Fibroblast of lung (primary cell): ENCODE measurements at regions not wholly inside any gene's neighbourhood (a gene's known extent, or its start where the extent isn't known, plus 50 kb on each side); places are given as distances from the start of the nearest gene placed in this dataset.

Experiments
- DNase-seq, 2 donors: peaks; one replicate each; pipeline versions ENCODE4 v3.0.0 to v3.0.0-alpha.2; 2010; ENCODE audit warnings: low read depth in 2 of 2
- H2AFZ ChIP-seq: 2 replicates; pipeline ENCODE4 v1.5.1; 2012; ENCODE audit warnings: low read length, control low read depth, inconsistent platforms
- H3K27ac ChIP-seq: 2 replicates; pipeline ENCODE4 v1.5.1; 2011; ENCODE audit warnings: low read length, control low read depth; ENCODE audit not compliant: insufficient read depth
- H3K27me3 ChIP-seq: 2 replicates; pipeline ENCODE4 v1.5.1; 2011; ENCODE audit warnings: mild to moderate bottlenecking, low read length; ENCODE audit not compliant: control insufficient read depth, insufficient read depth
- H3K36me3 ChIP-seq: 2 replicates; pipeline ENCODE4 v1.5.1; 2011; ENCODE audit warnings: low read length; ENCODE audit not compliant: control insufficient read depth, insufficient read depth
- H3K4me1 ChIP-seq: 2 replicates; pipeline ENCODE4 v1.5.1; 2011; ENCODE audit warnings: low read length; ENCODE audit not compliant: control insufficient read depth, insufficient read depth; ENCODE audit errors: extremely low read depth
- H3K4me2 ChIP-seq: 2 replicates; pipeline ENCODE4 v1.5.1; 2011; ENCODE audit warnings: low read length, control low read depth; ENCODE audit not compliant: insufficient read depth; ENCODE audit errors: extremely low read depth
- H3K4me3 ChIP-seq, 4 experiments: fragments of 200-600 bp in 1 of 4; sonication (generic) in 1 of 4; replicated peaks in 1 of 4; 2 replicates each; pipeline ENCODE4 v1.5.1; 2011 to 2016; ENCODE audit warnings: low read length in 4 of 4, low read depth in 3 of 4, mild to moderate bottlenecking in 3 of 4, control low read depth in 2 of 4, inconsistent platforms in 1 of 4, mixed read lengths in 1 of 4; ENCODE audit not compliant: insufficient read depth in 1 of 4; ENCODE audit errors: control extremely low read depth in 1 of 4
- H3K79me2 ChIP-seq: 2 replicates; pipeline ENCODE4 v1.5.1; 2012; ENCODE audit warnings: mild to moderate bottlenecking, low read length, inconsistent platforms; ENCODE audit not compliant: control insufficient read depth, insufficient read depth
- H3K9ac ChIP-seq: 2 replicates; pipeline ENCODE4 v1.5.1; 2011; ENCODE audit warnings: mild to moderate bottlenecking, low read length, control low read depth; ENCODE audit not compliant: insufficient read depth
- H3K9me3 ChIP-seq: 2 replicates; pipeline ENCODE4 v1.5.1; 2012; ENCODE audit warnings: low read depth, low read length; ENCODE audit not compliant: control insufficient read depth, insufficient read depth
- H4K20me1 ChIP-seq: 2 replicates; pipeline ENCODE4 v1.5.1; 2011; ENCODE audit warnings: low read length; ENCODE audit not compliant: control insufficient read depth, insufficient read depth; ENCODE audit errors: extremely low read depth
- CTCF ChIP-seq, 2 donors: IDR thresholded peaks in 1 of 2; conservative IDR thresholded peaks in 1 of 2; 1 replicate in 1 of 2; 2 replicates in 1 of 2; pipeline ENCODE4 v1.5.1; 2011 to 2012; ENCODE audit warnings: low read length in 2 of 2, control low read depth in 1 of 2, inconsistent platforms in 1 of 2, low read depth in 1 of 2, mild to moderate bottlenecking in 1 of 2
- EZH2 ChIP-seq: IDR thresholded peaks from 2 replicates; pipeline ENCODE4 v1.5.1; 2012; ENCODE audit warnings: low read length, control low read depth, mild to moderate bottlenecking; ENCODE audit errors: missing control alignments

- H2AFZ ChIP-seq: no peak overlapping the region
- no peak overlapping the region for H3K27ac ChIP-seq
- TF ChIP-seq CTCF (conservative IDR thresholded peaks at IDR 0.05 in 1 of 2, IDR thresholded peaks at IDR 0.05 in 1 of 2; ENCODE audit: low read depth in 1 of 2, low read length in 2 of 2): no peak
- no peak for TF ChIP-seq EZH2
- H3K4me1 ChIP-seq: peaks cover 4% of the 10 kb centered on the region
- H4K20me1 ChIP-seq: no peaks in the 10 kb centered on the region
- H3K79me2 ChIP-seq: no peaks in the 10 kb centered on the region
- no peak overlapping the region for H3K4me3 ChIP-seq
- H3K9ac ChIP-seq: no peak overlapping the region
- H3K4me2 ChIP-seq: no peak overlapping the region
- H3K36me3 ChIP-seq: no peaks in the 10 kb centered on the region
- no peaks in the 10 kb centered on the region for H3K27me3 ChIP-seq
- no peak for DNase-seq
- no peaks in the 10 kb centered on the region for H3K9me3 ChIP-seq
These were observed 281.2 kb downstream of the SETD4 start for GRCh38 chr21:35779167-35779566.

DNA sequence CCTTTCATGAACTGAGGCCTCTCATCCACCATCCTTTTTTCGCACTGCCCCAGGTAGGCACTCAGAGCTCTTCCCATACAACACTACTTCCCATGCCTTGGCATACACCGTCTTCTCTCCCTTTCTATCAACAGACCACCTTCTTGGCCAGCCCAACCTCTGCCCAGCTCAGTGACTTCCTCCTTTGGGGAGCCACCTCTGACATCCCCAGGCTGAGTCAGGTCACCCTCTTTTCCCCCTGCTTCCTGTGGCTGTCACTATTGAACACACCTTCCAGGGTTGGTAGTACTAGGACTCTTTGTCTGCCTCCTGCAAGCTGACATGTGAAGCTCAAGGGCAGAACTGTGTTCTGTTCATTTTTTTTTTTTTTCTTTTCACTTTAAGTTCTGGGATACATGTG is 283.2 kb downstream of the SETD4 start:
- Histone ChIP-seq H3K4me3 (no peak overlapping the region), H3K36me3 (no peaks in the 10 kb centered on the region), H4K20me1 (no peaks in the 10 kb centered on the region), H2AFZ (no peak overlapping the region), H3K27me3 (no peaks in the 10 kb centered on the region), H3K4me2 (no peak overlapping the region), H3K4me1 (peaks cover 4% of the 10 kb centered on the region), H3K79me2 (no peaks in the 10 kb centered on the region), H3K27ac (no peak overlapping the region), H3K9ac (no peak overlapping the region), H3K9me3 (no peaks in the 10 kb centered on the region)
- DNase-seq: no peak
- TF ChIP-seq CTCF (conservative IDR thresholded peaks at IDR 0.05 in 1 of 2, IDR thresholded peaks at IDR 0.05 in 1 of 2; ENCODE audit: low read depth in 1 of 2, low read length in 2 of 2) (no peak), EZH2 (no peak)

DNA sequence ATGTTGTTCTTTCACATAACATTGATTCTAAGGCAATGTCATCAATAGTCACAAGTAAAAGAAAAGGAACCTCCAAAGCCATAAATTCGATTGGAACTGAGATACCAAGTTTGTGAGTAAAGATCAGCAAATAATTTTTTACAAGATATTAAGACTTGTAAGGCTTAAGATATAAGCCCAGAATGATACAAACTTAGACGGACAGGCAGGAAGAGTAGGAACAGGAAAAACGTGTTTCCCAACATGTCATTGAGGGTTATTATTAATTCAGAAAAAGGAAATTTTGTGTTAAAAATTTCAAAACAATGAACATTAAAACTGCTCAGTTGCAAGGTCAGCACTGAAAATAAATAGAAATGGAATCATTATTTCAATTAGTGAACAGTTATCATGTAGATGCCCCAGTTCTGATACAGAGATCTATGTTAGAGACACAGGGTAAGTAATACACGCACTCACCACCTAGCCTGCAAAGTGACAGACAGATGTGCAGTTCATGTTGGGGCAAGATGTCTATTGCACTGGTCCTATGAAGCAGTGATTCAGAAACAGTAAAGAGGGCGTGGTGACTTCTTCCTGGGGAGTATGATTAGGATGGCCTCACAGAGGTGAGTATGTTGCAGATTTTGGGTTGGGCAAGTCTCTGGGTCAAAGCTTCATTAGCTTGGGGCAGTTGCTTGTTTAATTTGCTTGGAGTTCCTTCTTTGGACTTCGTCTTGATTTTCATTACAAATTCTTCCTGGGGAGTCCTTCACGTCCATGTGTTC is 284.4 kb downstream of the SETD4 start:
- Histone ChIP-seq H2AFZ (no peak overlapping the region), H3K27ac (no peak overlapping the region), H3K9ac (no peak overlapping the region), H4K20me1 (no peaks in the 10 kb centered on the region), H3K27me3 (no peaks in the 10 kb centered on the region), H3K79me2 (no peaks in the 10 kb centered on the region), H3K4me3 (no peak overlapping the region), H3K9me3 (no peaks in the 10 kb centered on the region), H3K4me1 (peaks cover 4% of the 10 kb centered on the region), H3K4me2 (no peak overlapping the region), H3K36me3 (no peaks in the 10 kb centered on the region)
- DNase-seq: no peak
- TF ChIP-seq CTCF (conservative IDR thresholded peaks at IDR 0.05 in 1 of 2, IDR thresholded peaks at IDR 0.05 in 1 of 2; ENCODE audit: low read depth in 1 of 2, low read length in 2 of 2) (no peak), EZH2 (no peak)
